GM12892 (cell line): ENCODE measurements at regions not wholly inside any gene's neighbourhood (a gene's known extent, or its start where the extent isn't known, plus 50 kb on each side); places are given as distances from the start of the nearest gene placed in this dataset.

Experiments
- POLR2A ChIP-seq: IDR thresholded peaks from 2 replicates; pipeline ENCODE4 v1.6.1; 2011; ENCODE audit warnings: low read depth, low read length, control low read depth
- POLR2AphosphoS5 ChIP-seq: IDR thresholded peaks from 2 replicates; pipeline ENCODE4 v1.6.1; 2011; ENCODE audit warnings: low read depth, low read length, control low read depth

DNA sequence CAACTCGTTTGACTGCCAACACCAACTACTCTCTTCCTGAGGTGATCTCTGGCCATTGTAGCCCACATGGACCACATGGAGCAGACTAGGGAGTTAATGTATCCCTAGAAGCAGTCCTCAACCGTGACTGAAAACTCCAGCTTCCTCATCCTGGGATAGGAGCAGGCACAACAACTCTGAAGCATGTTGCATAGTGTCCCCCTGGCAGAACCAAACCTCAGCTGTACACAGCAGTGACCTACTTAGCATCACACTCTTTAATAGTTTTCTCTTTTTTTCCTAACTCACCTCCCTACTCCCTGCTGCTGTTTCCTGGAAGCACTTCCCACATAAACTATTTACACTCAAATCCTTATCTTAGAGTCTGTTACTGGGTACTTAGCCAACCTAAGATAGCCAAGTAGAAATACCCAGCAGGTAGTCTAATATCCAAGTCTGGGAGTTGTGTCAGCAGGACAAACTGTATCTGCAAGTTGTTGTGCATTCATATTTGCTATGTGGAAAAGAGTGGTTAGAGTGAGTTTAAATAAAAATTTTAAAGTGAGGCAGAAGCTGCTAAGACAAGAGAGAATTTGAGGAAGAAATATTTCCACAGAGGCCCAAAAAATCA is 228.8 kb downstream of the LTN1 start:
- TF ChIP-seq POLR2A (no peak), POLR2AphosphoS5 (no peak)
